IMR-90 (cell line): ENCODE measurements at regions not wholly inside any gene's neighbourhood (a gene's known extent, or its start where the extent isn't known, plus 50 kb on each side); places are given as distances from the start of the nearest gene placed in this dataset.

Experiments
- CEBPB ChIP-seq: IDR thresholded peaks from 2 replicates; pipeline ENCODE4 v1.6.1; 2012; ENCODE audit warnings: low read depth, low read length, improper control_type of control experiment
- MAZ ChIP-seq: IDR thresholded peaks from 2 replicates; pipeline ENCODE4 v1.6.1; 2012; ENCODE audit warnings: low read depth, mild to moderate bottlenecking, low read length, improper control_type of control experiment, moderate library complexity, borderline replicate concordance
- POLR2A ChIP-seq: IDR thresholded peaks from 2 replicates; pipeline ENCODE4 v1.6.1; 2012; ENCODE audit warnings: mild to moderate bottlenecking, low read depth, low read length
- RAD21 ChIP-seq: IDR thresholded peaks from 2 replicates; pipeline ENCODE4 v1.6.1; 2012; ENCODE audit warnings: low read length, improper control_type of control experiment
- TF ChIP-seq, protein P1 (sequence below): conservative IDR thresholded peaks from 2 replicates; pipeline ENCODE4 v1.5.1; 2012; ENCODE audit warnings: mild to moderate bottlenecking, low read depth, low read length, improper control_type of control experiment

DNA sequence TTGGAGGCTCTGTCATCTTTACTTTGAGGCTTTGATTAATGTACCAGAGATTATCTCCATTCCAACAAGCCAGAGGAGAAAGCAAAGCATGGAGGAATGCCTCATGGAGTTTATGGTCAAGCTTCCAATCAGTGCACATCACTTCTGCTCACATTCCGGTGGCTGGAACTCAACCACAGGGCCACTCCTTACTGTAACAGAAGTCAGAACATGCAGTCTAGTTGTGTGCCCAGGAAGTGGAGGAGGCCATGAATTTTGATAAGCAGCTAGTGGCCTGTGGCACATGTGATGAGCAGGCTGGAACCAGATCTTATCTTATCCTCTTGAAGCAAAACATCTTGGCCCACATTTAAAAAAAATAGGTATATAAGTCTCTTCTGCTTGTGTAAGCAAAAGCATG, 258.9 kb upstream of the ARHGAP20 start:
- TF ChIP-seq, protein P1, sequence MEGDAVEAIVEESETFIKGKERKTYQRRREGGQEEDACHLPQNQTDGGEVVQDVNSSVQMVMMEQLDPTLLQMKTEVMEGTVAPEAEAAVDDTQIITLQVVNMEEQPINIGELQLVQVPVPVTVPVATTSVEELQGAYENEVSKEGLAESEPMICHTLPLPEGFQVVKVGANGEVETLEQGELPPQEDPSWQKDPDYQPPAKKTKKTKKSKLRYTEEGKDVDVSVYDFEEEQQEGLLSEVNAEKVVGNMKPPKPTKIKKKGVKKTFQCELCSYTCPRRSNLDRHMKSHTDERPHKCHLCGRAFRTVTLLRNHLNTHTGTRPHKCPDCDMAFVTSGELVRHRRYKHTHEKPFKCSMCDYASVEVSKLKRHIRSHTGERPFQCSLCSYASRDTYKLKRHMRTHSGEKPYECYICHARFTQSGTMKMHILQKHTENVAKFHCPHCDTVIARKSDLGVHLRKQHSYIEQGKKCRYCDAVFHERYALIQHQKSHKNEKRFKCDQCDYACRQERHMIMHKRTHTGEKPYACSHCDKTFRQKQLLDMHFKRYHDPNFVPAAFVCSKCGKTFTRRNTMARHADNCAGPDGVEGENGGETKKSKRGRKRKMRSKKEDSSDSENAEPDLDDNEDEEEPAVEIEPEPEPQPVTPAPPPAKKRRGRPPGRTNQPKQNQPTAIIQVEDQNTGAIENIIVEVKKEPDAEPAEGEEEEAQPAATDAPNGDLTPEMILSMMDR, result no peak
- no peak for TF ChIP-seq RAD21
- no peak for TF ChIP-seq POLR2A
- TF ChIP-seq MAZ, result no peak
- TF ChIP-seq CEBPB, result no peak
